ENCODE measurements at regions not wholly inside any gene's neighbourhood (a gene's known extent, or its start where the extent isn't known, plus 50 kb on each side); places are given as distances from the start of the nearest gene placed in this dataset.

- TF ChIP-seq ZFP30 (CRISPR knock-in tag; IDR thresholded peaks at IDR 0.05) = no peak
- TF ChIP-seq ARNTL (CRISPR knock-in tag; IDR thresholded peaks at IDR 0.05; ENCODE audit: borderline replicate concordance, low read depth) = no peak
- TF ChIP-seq PATZ1 (CRISPR knock-in tag; IDR thresholded peaks at IDR 0.05; ENCODE audit: borderline replicate concordance) = no peak
- no peak for TF ChIP-seq OSR1 (CRISPR knock-in tag; IDR thresholded peaks at IDR 0.05)
Measured at GRCh38 chr3:180835501-180835900, 77.0 kb upstream of the FXR1 start.

Data from SK-N-SH treated with all-trans-retinoic acid at 6 μM for 48 hours (cell line).